NT2/D1 (cell line): ENCODE measurements at regions not wholly inside any gene's neighbourhood (a gene's known extent, or its start where the extent isn't known, plus 50 kb on each side); places are given as distances from the start of the nearest gene placed in this dataset.

Experiments
- SUZ12 ChIP-seq: IDR thresholded peaks from 2 replicates; pipeline ENCODE4 v1.6.1; 2011; ENCODE audit not compliant: insufficient read length, insufficient read depth; ENCODE audit errors: extremely low read depth
- ZNF274 ChIP-seq: IDR thresholded peaks from 2 replicates; pipeline ENCODE4 v1.6.1; 2011; ENCODE audit warnings: mild to moderate bottlenecking, low read depth, low read length

DNA sequence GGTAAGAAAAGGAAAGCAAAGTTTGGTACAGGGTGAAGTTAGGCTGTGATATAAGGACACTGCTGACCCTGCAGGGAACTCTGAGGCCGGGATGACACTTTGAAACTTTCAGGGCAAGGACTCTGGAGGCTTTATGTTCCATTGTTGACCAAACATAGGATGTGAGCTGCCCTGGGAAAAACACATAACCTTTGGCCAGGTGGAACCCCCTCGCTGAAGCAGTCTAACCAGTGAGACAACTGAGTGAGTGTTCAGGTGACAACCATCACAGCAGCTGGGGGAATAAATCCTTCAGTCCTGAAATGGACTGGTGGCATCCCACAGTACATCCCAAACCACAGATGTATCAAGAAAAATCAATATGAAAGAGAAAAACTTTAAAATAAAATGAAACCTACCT is 280.9 kb upstream of the CDH2 start:
- no peak for TF ChIP-seq ZNF274
- TF ChIP-seq SUZ12, result no peak
